Activated T-helper 17 cell treated with anti-CD3 and anti-CD28 coated beads, Interleukin-2, amount 50 U/mL, for 72 hours (primary cell): ENCODE measurements at regions not wholly inside any gene's neighbourhood (a gene's known extent, or its start where the extent isn't known, plus 50 kb on each side); places are given as distances from the start of the nearest gene placed in this dataset.

Experiments used
- ATAC-seq: fragments of 150-1000 bp; cut with Tn5 transposase; replicated peaks from 2 replicates; pipeline ENCODE4 v1.10.0; 2021; ENCODE audit warnings: mild to moderate bottlenecking, moderate library complexity
- H3K27ac Mint-ChIP-seq: one replicate; pipeline ENCODE4 v1.8.0; 2022; ENCODE audit warnings: mixed read lengths
- H3K27me3 Mint-ChIP-seq: one replicate; pipeline ENCODE4 v1.8.0; 2022; ENCODE audit warnings: mixed read lengths
- H3K36me3 Mint-ChIP-seq: one replicate; pipeline ENCODE4 v1.8.0; 2022; ENCODE audit warnings: low read depth, mild to moderate bottlenecking, mixed read lengths
- H3K4me1 Mint-ChIP-seq: one replicate; pipeline ENCODE4 v1.8.0; 2022; ENCODE audit warnings: mixed read lengths
- H3K4me3 Mint-ChIP-seq: one replicate; pipeline ENCODE4 v1.8.0; 2022; ENCODE audit warnings: mild to moderate bottlenecking, mixed read lengths
- H3K9me3 Mint-ChIP-seq: one replicate; pipeline ENCODE4 v1.8.0; 2022; ENCODE audit warnings: mixed read lengths

DNA sequence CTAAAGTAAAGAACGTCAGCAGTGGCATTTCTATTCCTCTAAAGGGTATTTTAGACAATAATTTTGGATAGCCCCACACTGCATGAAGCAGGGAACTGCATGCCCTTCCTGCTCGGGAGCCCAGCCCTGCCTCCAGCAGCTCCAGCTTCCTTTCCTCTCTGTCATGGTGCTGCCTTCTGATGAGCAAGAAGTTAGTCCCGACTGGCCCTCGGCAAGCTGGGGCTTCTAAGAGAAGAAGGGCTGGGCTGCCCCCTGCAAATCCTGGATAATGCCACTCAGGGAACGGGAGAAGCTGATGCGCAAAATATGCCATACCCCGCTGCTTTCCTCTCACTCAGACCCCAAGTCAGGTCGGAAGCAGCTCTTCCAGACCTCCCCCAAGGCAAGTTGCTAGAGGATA is 296.4 kb downstream of the ETS1 start:
- peak overlapping the region; percentile 99 for H3K27ac Mint-ChIP-seq
- peaks cover 3% of the 10 kb centered on the region for H3K9me3 Mint-ChIP-seq
- no peak for ATAC-seq
- H3K4me1 Mint-ChIP-seq = peaks cover 72% of the 10 kb centered on the region
- H3K36me3 Mint-ChIP-seq = peaks cover 29% of the 10 kb centered on the region
- no peaks in the 10 kb centered on the region for H3K27me3 Mint-ChIP-seq
- H3K4me3 Mint-ChIP-seq = peak overlapping the region; percentile 90

DNA sequence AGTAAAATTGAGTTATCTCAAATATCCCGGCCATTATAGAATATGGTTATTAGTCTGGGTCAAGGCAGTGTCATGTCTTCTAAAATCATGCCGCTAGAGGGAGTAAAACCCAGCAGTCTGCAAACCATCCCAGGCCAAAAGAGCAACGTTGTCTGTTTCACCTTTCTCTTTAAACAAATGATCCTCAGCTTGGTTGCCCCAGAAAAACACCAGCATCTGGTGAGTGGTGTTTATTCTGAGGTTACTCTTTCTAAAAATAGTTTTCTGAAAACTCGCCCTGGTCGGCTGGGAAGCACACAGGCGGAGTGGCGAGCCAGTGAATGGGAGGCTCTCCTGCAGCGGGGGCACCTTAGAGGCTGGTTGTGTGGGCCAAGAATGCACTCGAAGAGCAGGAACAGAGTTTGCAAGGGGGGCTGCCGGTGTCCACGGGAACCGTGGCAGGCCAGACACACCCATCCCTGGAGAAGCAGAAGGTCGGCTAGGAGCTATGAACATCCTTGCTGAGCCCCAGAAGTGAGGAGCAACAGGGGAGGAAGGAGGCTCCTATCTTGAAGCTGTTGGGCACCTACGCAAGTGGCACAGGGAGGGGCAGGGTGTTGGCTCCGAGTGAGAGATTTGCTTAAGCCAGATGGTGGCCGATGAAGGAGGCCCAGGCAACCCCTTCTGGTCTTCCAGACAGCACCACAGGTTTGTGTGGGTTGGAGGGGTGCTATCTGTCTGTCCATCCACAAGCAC is 297.1 kb downstream of the ETS1 start:
- H3K4me3 Mint-ChIP-seq = peak overlapping the region; percentile 90
- H3K9me3 Mint-ChIP-seq = peaks cover 3% of the 10 kb centered on the region
- H3K27ac Mint-ChIP-seq = peak overlapping the region; percentile 99
- H3K27me3 Mint-ChIP-seq = no peaks in the 10 kb centered on the region
- peaks cover 29% of the 10 kb centered on the region for H3K36me3 Mint-ChIP-seq
- peaks cover 78% of the 10 kb centered on the region for H3K4me1 Mint-ChIP-seq
- ATAC-seq = peak; percentile 50

DNA sequence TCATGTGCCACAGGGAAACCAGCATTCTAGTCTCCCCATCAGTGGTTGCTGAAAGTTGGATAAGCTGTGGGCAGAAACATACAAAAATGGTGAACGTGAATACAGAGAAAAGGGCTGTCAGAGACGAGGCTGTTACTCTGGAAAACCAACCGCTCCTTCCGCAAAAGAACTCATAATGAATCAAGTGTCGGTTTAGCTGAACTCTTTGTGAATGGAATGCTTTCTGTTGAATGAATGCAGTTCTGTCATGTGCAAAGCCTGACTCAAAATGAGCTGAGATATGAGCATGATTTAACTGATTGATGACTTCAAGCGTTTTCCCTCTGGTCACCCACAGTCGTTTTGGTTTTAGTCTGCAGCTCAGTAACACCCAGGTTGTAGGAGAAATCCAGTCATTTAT is 298.3 kb downstream of the ETS1 start:
- peak; percentile 71 for ATAC-seq
- Mint-ChIP-seq H3K36me3 (peaks cover 29% of the 10 kb centered on the region), H3K27me3 (no peaks in the 10 kb centered on the region), H3K4me3 (peak overlapping the region; percentile 90), H3K27ac (peak overlapping the region; percentile 99), H3K9me3 (no peaks in the 10 kb centered on the region), H3K4me1 (peaks cover 75% of the 10 kb centered on the region)

DNA sequence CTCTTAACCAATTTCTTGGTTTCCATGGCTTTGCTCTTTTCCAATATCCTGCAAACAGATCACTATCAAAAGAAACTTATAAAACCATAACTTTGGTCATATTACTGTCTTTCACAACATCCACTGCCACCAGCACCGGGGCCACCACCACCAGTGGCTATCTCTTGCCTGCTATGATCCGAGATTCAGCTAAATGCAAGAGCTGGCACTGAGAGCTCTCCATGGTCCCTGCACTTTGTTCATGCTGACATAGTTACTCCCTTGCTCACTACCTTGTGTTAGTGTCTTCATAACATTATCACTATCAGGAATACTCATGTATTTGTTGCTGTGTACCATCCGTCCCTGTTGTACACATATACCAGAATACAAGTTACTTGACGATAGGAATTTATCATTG is 299.0 kb downstream of the ETS1 start:
- peak overlapping the region; percentile 99 for H3K27ac Mint-ChIP-seq
- no peak for ATAC-seq
- peaks cover 29% of the 10 kb centered on the region for H3K36me3 Mint-ChIP-seq
- H3K4me1 Mint-ChIP-seq = peaks cover 74% of the 10 kb centered on the region
- H3K4me3 Mint-ChIP-seq = peak overlapping the region; percentile 90
- no peaks in the 10 kb centered on the region for H3K27me3 Mint-ChIP-seq
- no peaks in the 10 kb centered on the region for H3K9me3 Mint-ChIP-seq

DNA sequence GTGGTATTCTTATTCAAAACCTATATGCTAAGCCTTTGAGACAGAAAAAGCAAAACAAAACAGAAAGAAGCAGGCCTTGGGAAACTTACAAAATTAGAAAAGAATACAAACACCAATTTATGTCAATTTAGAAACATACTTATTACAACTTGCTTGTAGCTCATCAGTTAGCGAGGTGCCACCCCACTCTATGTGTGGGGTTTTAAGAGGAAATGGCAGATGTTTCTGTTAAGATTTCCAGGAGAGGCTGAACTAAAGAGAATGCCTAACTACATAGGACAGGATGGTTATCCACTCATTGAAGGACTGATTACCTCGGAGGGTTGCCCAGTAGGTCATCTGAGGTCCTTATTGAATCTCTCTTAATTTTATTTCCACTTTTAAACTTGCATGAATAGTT is 302.0 kb downstream of the ETS1 start:
- no peaks in the 10 kb centered on the region for H3K9me3 Mint-ChIP-seq
- peaks cover 55% of the 10 kb centered on the region for H3K4me1 Mint-ChIP-seq
- H3K36me3 Mint-ChIP-seq = peaks cover 17% of the 10 kb centered on the region
- H3K27ac Mint-ChIP-seq = peak overlapping the region; percentile 46
- ATAC-seq = no peak
- H3K27me3 Mint-ChIP-seq = no peaks in the 10 kb centered on the region
- H3K4me3 Mint-ChIP-seq = peak overlapping the region; percentile 64

DNA sequence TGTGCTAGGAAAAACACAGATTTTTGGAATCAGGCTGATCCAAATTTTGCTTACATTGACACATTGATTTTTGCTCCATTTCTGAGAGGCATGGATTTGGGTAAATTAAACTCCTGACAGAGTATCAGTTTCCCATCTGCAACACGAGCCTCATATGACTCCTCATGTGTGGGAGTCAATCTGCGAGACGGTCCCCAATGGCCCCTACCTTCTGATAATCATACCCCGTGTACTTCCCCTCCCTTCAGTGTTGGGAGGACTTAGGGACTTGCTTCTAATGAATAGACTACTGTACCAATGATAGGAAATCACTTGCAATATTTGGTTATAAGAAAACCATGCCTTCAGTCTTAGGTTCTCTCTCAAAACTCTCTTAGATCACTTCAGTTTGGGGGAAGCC is 302.7 kb downstream of the ETS1 start:
- H3K27me3 Mint-ChIP-seq = peaks cover 6% of the 10 kb centered on the region
- ATAC-seq = no peak
- peaks cover 11% of the 10 kb centered on the region for H3K36me3 Mint-ChIP-seq
- peaks cover 57% of the 10 kb centered on the region for H3K4me1 Mint-ChIP-seq
- H3K27ac Mint-ChIP-seq = peak overlapping the region; percentile 46
- no peaks in the 10 kb centered on the region for H3K9me3 Mint-ChIP-seq
- peak overlapping the region; percentile 64 for H3K4me3 Mint-ChIP-seq

DNA sequence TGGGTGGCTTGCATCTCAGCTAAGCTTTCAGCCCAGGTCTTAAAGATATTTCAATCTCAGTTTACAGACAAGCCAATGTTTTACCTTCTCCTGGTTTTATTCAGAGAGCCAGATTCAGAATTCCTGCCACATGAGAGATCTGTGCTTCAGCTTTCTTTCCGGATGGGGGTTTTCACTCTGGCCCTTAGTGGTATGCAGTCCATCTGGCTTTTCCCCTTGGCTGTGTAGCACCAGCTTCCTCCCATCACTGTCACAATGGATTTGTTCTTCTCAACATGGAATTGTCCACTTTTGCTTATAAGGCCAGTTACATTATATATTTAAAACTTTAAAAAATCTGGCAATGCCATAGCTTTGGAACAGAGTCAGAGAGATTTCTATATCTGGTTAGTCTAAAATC is 303.9 kb downstream of the ETS1 start:
- peaks cover 47% of the 10 kb centered on the region for H3K4me1 Mint-ChIP-seq
- peaks cover under 1% of the 10 kb centered on the region for H3K36me3 Mint-ChIP-seq
- peaks cover 9% of the 10 kb centered on the region for H3K27me3 Mint-ChIP-seq
- ATAC-seq = no peak
- no peak overlapping the region for H3K4me3 Mint-ChIP-seq
- H3K27ac Mint-ChIP-seq = no peak overlapping the region
- H3K9me3 Mint-ChIP-seq = no peaks in the 10 kb centered on the region

DNA sequence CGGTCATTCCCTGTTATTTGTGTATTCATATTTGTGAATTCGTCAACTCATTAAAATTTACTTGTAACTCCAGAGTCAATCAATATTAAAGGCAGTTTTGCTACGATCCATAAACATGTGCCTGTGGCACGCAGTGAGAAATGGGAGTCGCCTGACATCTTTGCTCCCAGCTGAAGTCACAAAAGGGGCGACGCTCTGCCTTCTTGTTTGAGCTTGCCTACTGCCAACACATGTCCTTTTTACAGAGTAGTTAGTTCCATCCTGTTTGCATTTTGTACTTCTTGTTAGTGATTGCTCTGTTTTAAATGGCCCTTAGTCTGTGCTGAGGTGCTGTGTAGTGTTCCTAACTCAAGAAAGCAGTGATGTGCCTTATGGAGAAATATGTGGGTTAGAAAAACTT is 305.3 kb downstream of the ETS1 start:
- H3K4me1 Mint-ChIP-seq = peaks cover 34% of the 10 kb centered on the region
- H3K27ac Mint-ChIP-seq = no peak overlapping the region
- no peaks in the 10 kb centered on the region for H3K9me3 Mint-ChIP-seq
- no peaks in the 10 kb centered on the region for H3K36me3 Mint-ChIP-seq
- ATAC-seq = no peak
- H3K27me3 Mint-ChIP-seq = peaks cover 12% of the 10 kb centered on the region
- H3K4me3 Mint-ChIP-seq = no peak overlapping the region

DNA sequence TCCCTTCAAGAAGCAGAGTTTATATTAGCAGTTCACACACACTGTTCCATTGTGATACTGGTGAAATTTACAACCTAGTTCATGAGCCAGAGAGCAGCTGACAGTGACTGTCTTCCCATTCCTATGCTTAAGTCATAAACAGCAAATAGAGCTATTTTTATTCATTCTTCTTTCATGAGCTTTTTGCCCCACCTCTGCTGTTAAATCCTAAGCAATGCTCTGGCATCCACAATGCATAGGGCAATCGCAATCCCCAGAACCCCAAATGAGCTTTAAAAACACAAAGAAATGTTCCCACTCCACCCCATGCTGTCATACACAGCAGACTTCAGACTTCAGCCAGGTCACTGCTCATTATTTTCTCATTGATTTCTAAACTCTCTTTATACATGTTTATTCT is 307.5 kb downstream of the ETS1 start:
- H3K4me1 Mint-ChIP-seq = peaks cover 12% of the 10 kb centered on the region
- no peaks in the 10 kb centered on the region for H3K36me3 Mint-ChIP-seq
- H3K9me3 Mint-ChIP-seq = peaks cover 3% of the 10 kb centered on the region
- no peak overlapping the region for H3K27ac Mint-ChIP-seq
- ATAC-seq = no peak
- peaks cover 12% of the 10 kb centered on the region for H3K27me3 Mint-ChIP-seq
- no peak overlapping the region for H3K4me3 Mint-ChIP-seq

DNA sequence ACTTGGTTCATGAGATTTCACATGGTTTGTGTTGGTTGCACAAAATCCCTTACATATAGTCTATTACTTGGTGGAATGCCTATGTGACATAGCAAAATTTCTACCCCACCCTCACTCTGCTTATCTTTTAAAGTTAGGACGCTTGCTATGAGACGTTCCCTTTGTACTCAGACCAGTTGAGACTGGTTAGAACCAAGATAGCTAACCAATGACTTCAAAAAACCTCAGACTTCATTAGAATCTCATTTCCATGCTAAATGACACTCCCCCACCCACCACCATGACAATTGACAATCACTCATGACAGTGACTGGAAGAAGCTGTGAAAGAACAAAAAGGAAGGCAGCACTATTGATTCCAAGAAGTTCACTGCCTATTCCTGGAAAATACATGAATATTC is 313.6 kb downstream of the ETS1 start:
- Mint-ChIP-seq H3K27ac (no peak overlapping the region), H3K9me3 (peaks cover 4% of the 10 kb centered on the region), H3K4me1 (peaks cover 11% of the 10 kb centered on the region), H3K27me3 (peaks cover 5% of the 10 kb centered on the region), H3K4me3 (no peak overlapping the region), H3K36me3 (no peaks in the 10 kb centered on the region)
- ATAC-seq = no peak

DNA sequence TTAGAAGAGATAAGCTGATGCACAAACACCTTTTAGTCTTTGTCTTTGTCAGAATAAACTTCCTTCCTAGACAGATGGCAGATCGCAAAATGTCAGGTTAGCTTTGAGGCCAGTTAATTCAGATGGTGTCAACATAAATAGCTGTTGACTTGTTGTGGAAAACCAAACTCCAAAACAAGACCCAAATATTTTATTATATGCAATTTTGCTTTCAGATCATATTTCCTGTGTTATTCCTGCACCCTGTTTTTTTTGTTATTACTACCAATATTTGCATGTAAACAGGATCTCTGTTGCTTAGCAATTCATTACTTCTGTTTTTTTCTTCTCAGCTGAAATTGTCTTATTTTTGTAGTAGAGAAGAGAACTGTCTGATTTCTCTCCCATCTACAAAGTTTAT is 316.0 kb downstream of the ETS1 start:
- no peak for ATAC-seq
- Mint-ChIP-seq H3K36me3 (no peaks in the 10 kb centered on the region), H3K9me3 (peaks cover 4% of the 10 kb centered on the region), H3K27me3 (no peaks in the 10 kb centered on the region), H3K4me1 (peaks cover 11% of the 10 kb centered on the region), H3K27ac (peak overlapping the region; percentile 3), H3K4me3 (peak overlapping the region; percentile 14)

DNA sequence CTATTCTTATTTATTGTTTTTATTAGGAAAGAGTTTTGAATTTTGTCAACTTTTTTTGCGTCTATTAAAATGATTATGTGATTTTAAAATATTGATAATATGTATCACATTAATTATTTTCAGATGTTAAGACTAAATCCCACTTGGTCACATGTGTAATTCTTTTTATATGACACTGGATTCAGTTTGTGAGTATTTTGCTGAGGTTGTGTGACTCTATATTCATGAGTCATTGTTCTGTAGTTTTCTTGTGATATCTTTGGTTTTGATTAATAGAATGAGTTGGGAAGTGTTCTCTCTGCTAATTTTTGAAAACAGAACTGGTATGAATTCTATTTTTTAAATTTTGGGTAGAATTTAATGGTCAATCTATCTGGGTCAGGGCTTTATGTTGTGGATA is 317.9 kb downstream of the ETS1 start:
- no peaks in the 10 kb centered on the region for H3K27me3 Mint-ChIP-seq
- H3K27ac Mint-ChIP-seq = no peak overlapping the region
- no peaks in the 10 kb centered on the region for H3K36me3 Mint-ChIP-seq
- peaks cover 11% of the 10 kb centered on the region for H3K4me1 Mint-ChIP-seq
- no peaks in the 10 kb centered on the region for H3K9me3 Mint-ChIP-seq
- no peak for ATAC-seq
- no peak overlapping the region for H3K4me3 Mint-ChIP-seq

DNA sequence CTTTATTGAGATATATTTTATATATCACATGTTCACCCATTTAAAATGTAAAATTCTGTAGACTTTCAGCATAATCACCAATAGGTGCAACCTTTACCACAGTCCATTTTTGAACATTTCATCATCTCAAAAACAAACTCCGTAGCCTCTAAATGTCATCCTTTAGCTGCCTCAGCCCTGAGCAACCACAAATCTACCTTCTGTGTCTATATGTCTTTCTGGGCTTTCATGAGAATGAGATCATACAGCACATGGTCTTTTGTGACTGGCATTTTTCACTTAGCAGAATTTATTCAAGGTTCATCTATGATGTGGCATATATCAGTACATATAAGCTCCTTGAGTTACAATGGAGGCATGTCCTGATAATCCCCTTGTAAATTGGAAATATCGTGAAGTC is 320.5 kb downstream of the ETS1 start:
- no peaks in the 10 kb centered on the region for H3K27me3 Mint-ChIP-seq
- H3K36me3 Mint-ChIP-seq = no peaks in the 10 kb centered on the region
- no peak for ATAC-seq
- no peak overlapping the region for H3K4me3 Mint-ChIP-seq
- H3K9me3 Mint-ChIP-seq = no peaks in the 10 kb centered on the region
- peaks cover 4% of the 10 kb centered on the region for H3K4me1 Mint-ChIP-seq
- H3K27ac Mint-ChIP-seq = peak overlapping the region; percentile 13

DNA sequence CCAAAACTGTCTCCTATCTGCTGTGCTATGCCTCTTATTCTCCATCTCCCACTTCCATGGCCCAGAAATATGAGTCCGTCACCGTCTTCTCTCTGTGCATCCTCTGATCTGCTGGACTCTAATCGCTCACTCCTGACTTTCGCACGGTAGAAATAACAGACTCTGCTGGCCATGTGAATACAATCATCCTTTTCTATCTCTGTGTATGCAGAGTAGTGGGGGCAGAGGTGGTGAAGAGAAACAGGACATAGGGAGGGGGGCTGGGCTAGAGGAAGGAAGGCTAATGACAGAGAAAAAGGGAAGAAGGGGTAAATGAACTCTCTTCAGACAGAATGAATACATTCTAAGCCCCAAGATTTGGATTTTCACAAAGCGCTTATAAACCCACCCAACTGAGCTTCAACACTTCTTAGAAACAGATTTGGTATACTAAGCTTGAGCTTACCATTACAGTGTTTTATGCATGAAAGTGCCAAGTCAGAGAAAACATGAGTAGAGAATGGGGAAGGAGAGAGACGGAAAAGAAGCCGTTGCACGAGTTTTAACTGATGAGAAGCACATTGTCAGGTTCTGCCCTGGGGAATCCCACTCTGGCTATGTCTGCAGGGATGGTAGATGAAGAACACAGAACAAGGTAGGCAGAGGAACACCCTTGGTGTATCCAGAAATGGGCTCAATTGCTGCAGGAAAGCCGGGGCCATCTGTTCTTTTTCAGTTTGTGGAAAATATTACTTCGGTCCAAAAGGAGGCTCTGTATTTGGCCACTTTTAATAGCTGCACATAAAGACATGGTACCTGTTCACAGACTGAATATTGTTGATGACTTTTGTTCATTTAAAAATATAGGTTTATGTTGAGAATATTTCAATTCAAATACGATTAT is 324.7 kb downstream of the ETS1 start:
- no peak overlapping the region for H3K4me3 Mint-ChIP-seq
- H3K27me3 Mint-ChIP-seq = no peaks in the 10 kb centered on the region
- H3K36me3 Mint-ChIP-seq = no peaks in the 10 kb centered on the region
- H3K27ac Mint-ChIP-seq = no peak overlapping the region
- no peaks in the 10 kb centered on the region for H3K4me1 Mint-ChIP-seq
- H3K9me3 Mint-ChIP-seq = no peaks in the 10 kb centered on the region
- no peak for ATAC-seq

DNA sequence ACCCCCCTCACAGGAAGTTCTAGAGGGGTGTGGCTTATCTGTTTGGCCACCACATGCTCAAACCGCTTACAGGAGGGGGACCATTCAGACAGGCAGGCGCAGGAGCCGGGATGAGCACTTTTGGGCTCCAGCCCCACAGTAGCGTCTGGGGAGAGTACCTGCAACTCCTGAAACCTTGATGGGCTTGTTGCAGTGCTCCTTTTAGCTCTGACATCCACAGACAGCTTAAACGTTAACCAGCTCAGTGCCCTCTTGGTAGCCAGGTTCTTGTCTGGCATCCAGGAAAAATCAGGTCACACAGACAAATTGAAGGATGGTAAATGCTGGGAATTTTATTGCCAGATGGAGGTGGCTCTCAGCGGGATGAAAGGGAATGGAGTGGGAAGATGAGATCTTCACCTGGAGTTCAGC is 326.3 kb downstream of the ETS1 start:
- no peaks in the 10 kb centered on the region for H3K27me3 Mint-ChIP-seq
- no peaks in the 10 kb centered on the region for H3K4me1 Mint-ChIP-seq
- no peaks in the 10 kb centered on the region for H3K9me3 Mint-ChIP-seq
- H3K36me3 Mint-ChIP-seq = no peaks in the 10 kb centered on the region
- H3K27ac Mint-ChIP-seq = no peak overlapping the region
- H3K4me3 Mint-ChIP-seq = no peak overlapping the region
- ATAC-seq = no peak
